Endodermal cell (in vitro differentiated cells): ENCODE measurements at regions not wholly inside any gene's neighbourhood (a gene's known extent, or its start where the extent isn't known, plus 50 kb on each side); places are given as distances from the start of the nearest gene placed in this dataset.

Experiments
- DNase-seq: peaks from one replicate; pipeline ENCODE4 v3.0.0-alpha.2; 2017
- H3K27ac ChIP-seq: 2 replicates; pipeline ENCODE4 v1.5.1; 2013; ENCODE audit warnings: mild to moderate bottlenecking, low read depth, low read length, moderate library complexity
- H3K27me3 ChIP-seq: 2 replicates; pipeline ENCODE4 v1.6.1; 2013; ENCODE audit warnings: mild to moderate bottlenecking, low read length, moderate library complexity; ENCODE audit not compliant: insufficient read depth, control insufficient read depth, poor library complexity, severe bottlenecking
- H3K36me3 ChIP-seq: 2 replicates; pipeline ENCODE4 v1.7.0; 2013; ENCODE audit warnings: mild to moderate bottlenecking, low read length, moderate library complexity; ENCODE audit not compliant: control insufficient read depth, insufficient read depth
- H3K4me1 ChIP-seq: one replicate; pipeline ENCODE4 v1.7.0; 2013; ENCODE audit warnings: low read length; ENCODE audit not compliant: control insufficient read depth, insufficient read depth
- H3K4me3 ChIP-seq: 2 replicates; pipeline ENCODE4 v1.5.1; 2013; ENCODE audit warnings: mild to moderate bottlenecking, low read length, moderate library complexity
- H3K9ac ChIP-seq: 2 replicates; pipeline ENCODE4 v1.6.1; 2013; ENCODE audit warnings: mild to moderate bottlenecking, low read length, moderate library complexity; ENCODE audit not compliant: poor library complexity, severe bottlenecking; ENCODE audit errors: extremely low read depth
- H3K9me3 ChIP-seq: 2 replicates; pipeline ENCODE4 v1.6.1; 2013; ENCODE audit warnings: mild to moderate bottlenecking, low read length, moderate library complexity; ENCODE audit not compliant: control insufficient read depth
- H3K27ac Mint-ChIP-seq: 2 replicates; pipeline ENCODE4 v1.8.0; 2020; ENCODE audit warnings: mixed read lengths
- H3K27me3 Mint-ChIP-seq: 2 replicates; pipeline ENCODE4 v1.8.0; 2021; ENCODE audit warnings: mild to moderate bottlenecking, mixed read lengths; ENCODE audit not compliant: insufficient read depth
- H3K36me3 Mint-ChIP-seq: 2 replicates; pipeline ENCODE4 v1.8.0; 2020; ENCODE audit warnings: low read depth, mixed read lengths
- H3K4me1 Mint-ChIP-seq: 2 replicates; pipeline ENCODE4 v1.8.0; 2020; ENCODE audit warnings: mixed read lengths
- H3K4me3 Mint-ChIP-seq: 2 replicates; pipeline ENCODE4 v1.8.0; 2020; ENCODE audit warnings: mild to moderate bottlenecking, moderate library complexity, mixed read lengths
- H3K9me3 Mint-ChIP-seq: 2 replicates; pipeline ENCODE4 v1.8.0; 2020; ENCODE audit warnings: mild to moderate bottlenecking, mixed read lengths
- CTCF ChIP-seq: fragments of 200-600 bp; sonication (generic); conservative IDR thresholded peaks from 2 replicates; pipeline ENCODE4 v1.5.0; 2021; ENCODE audit warnings: antibody characterized with exemption, mild to moderate bottlenecking
- WGBS, 2 experiments: methylation state at CpG; one replicate each; pipeline versions ENCODE4 v1.1.5 to v1.1.7; 2013; ENCODE audit warnings: missing lambda C conversion rate in 2 of 2, mixed read lengths in 1 of 2; ENCODE audit not compliant: insufficient coverage in 1 of 2, insufficient read length in 1 of 2; 5-methylcytosine and 5-hydroxymethylcytosine counted together

- Histone ChIP-seq H3K36me3 (no peaks in the 10 kb centered on the region), H3K9me3 (no peaks in the 10 kb centered on the region), H3K4me1 (no peaks in the 10 kb centered on the region), H3K9ac (no peak overlapping the region), H3K27me3 (no peaks in the 10 kb centered on the region), H3K27ac (no peak overlapping the region), H3K4me3 (no peak overlapping the region)
- no peaks in the 10 kb centered on the region for H3K27me3 Mint-ChIP-seq
- no peak overlapping the region for H3K4me3 Mint-ChIP-seq
- TF ChIP-seq CTCF = no peak
- DNase-seq = no peak
- H3K27ac Mint-ChIP-seq = no peak overlapping the region
- 96% methylated on average over 5 to 8 of the region's 8 CpGs for WGBS, 2 experiments
- H3K4me1 Mint-ChIP-seq = no peaks in the 10 kb centered on the region
- H3K9me3 Mint-ChIP-seq = no peaks in the 10 kb centered on the region
- no peaks in the 10 kb centered on the region for H3K36me3 Mint-ChIP-seq
Measured at GRCh38 chr17:79542718-79543117, 68.1 kb downstream of the RBFOX3 start.

GRCh38 chr17:79541056-79541850 lies 69.6 kb downstream of the RBFOX3 start:
- Mint-ChIP-seq H3K36me3 (no peaks in the 10 kb centered on the region), H3K4me1 (no peaks in the 10 kb centered on the region), H3K9me3 (no peaks in the 10 kb centered on the region), H3K4me3 (no peak overlapping the region), H3K27me3 (no peaks in the 10 kb centered on the region), H3K27ac (no peak overlapping the region)
- DNase-seq = no peak
- Histone ChIP-seq H3K36me3 (no peaks in the 10 kb centered on the region), H3K9ac (no peak overlapping the region), H3K4me3 (no peak overlapping the region), H3K9me3 (no peaks in the 10 kb centered on the region), H3K27me3 (no peaks in the 10 kb centered on the region), H3K27ac (no peak overlapping the region), H3K4me1 (no peaks in the 10 kb centered on the region)
- 94 to 96% methylated on average over 13 to 14 of the region's 15 CpGs for WGBS, 2 experiments
- no peak for TF ChIP-seq CTCF

- no peak for DNase-seq
- no peaks in the 10 kb centered on the region for H3K27me3 Mint-ChIP-seq
Measured at GRCh38 chr17:79539944-79540705, 70.7 kb downstream of the RBFOX3 start.

More at GRCh38 chr17:79539944-79540705, 70.7 kb downstream of the RBFOX3 start:
- H3K4me3 Mint-ChIP-seq = no peak overlapping the region
- 92 to 93% methylated on average over 17 to 25 of the region's 25 CpGs for whole genome bisulfite sequencing, 2 experiments
- Histone ChIP-seq H3K4me1 (no peaks in the 10 kb centered on the region), H3K27ac (no peak overlapping the region), H3K9ac (no peak overlapping the region), H3K36me3 (no peaks in the 10 kb centered on the region), H3K4me3 (no peak overlapping the region), H3K27me3 (no peaks in the 10 kb centered on the region), H3K9me3 (no peaks in the 10 kb centered on the region)
- no peaks in the 10 kb centered on the region for H3K36me3 Mint-ChIP-seq
- no peak overlapping the region for H3K27ac Mint-ChIP-seq
- H3K4me1 Mint-ChIP-seq = no peaks in the 10 kb centered on the region
- no peak for TF ChIP-seq CTCF
- H3K9me3 Mint-ChIP-seq = no peaks in the 10 kb centered on the region
